A673 (cell line): ENCODE measurements at regions not wholly inside any gene's neighbourhood (a gene's known extent, or its start where the extent isn't known, plus 50 kb on each side); places are given as distances from the start of the nearest gene placed in this dataset.

Experiments used
- EZH2 ChIP-seq: fragments of 200-600 bp; sonication (generic); IDR thresholded peaks from 2 replicates; pipeline ENCODE4 v1.6.1; 2017; ENCODE audit warnings: borderline replicate concordance, low read depth, mild to moderate bottlenecking, mixed read lengths, antibody characterized with exemption, low read length; ENCODE audit not compliant: poor library complexity, severe bottlenecking
- TF ChIP-seq, protein P1 (sequence below): fragments of 300-800, 200-600 bp; sonication (generic); conservative IDR thresholded peaks from 2 replicates; pipeline ENCODE4 v1.5.1; 2017; ENCODE audit warnings: low read depth, mild to moderate bottlenecking, antibody characterized with exemption, low read length, moderate library complexity, mixed read lengths

DNA sequence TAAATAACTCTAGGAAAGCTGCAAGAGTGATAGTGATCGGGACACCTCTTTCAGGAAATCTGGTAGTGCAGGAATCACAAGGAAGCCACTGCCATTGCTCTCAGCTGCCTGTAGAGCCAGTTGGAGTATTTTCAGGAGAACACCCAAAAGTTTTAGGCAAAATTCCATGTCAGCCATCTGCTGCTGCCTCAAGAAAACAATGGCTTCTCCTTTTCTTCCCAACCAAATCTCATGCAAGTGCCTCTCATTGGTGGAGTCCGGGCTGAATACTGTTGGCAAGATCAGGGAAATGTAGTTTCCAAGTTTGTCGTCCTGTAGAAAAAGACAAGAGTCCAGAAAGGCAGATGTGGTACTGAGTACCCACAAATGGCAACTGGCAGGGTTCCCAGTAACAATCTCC is 54.9 kb upstream of the TANC2 start:
- no peak for TF ChIP-seq EZH2
- TF ChIP-seq, protein P1, sequence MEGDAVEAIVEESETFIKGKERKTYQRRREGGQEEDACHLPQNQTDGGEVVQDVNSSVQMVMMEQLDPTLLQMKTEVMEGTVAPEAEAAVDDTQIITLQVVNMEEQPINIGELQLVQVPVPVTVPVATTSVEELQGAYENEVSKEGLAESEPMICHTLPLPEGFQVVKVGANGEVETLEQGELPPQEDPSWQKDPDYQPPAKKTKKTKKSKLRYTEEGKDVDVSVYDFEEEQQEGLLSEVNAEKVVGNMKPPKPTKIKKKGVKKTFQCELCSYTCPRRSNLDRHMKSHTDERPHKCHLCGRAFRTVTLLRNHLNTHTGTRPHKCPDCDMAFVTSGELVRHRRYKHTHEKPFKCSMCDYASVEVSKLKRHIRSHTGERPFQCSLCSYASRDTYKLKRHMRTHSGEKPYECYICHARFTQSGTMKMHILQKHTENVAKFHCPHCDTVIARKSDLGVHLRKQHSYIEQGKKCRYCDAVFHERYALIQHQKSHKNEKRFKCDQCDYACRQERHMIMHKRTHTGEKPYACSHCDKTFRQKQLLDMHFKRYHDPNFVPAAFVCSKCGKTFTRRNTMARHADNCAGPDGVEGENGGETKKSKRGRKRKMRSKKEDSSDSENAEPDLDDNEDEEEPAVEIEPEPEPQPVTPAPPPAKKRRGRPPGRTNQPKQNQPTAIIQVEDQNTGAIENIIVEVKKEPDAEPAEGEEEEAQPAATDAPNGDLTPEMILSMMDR: no peak
